Left lung (tissue), 4 donors: ENCODE measurements at regions not wholly inside any gene's neighbourhood (a gene's known extent, or its start where the extent isn't known, plus 50 kb on each side); places are given as distances from the start of the nearest gene placed in this dataset.
"Not testable (repeated sequence)": the region's sequence is repeated elsewhere in the genome, so short reads cannot be mapped to it uniquely, and the experiment has no call there.

Experiments
- ATAC-seq: fragments of 200-7000 bp; cut with Tn5 transposase; one replicate; pipeline ENCODE4 v1.9.1; 2020; ENCODE audit warnings: moderate library complexity
- DNase-seq, 4 donors: peaks; one replicate each; pipeline ENCODE4 v3.0.0-alpha.2; 2013 to 2020
- H3K27ac ChIP-seq, 2 donors: fragments of 200-600 bp; sonication (generic) in 1 of 2; one replicate each; pipeline versions ENCODE4 v1.5.0 to v1.8.0; 2020 to 2021
- H3K27me3 ChIP-seq, 2 donors: fragments of 200-600 bp; sonication (generic) in 1 of 2; one replicate each; pipeline versions ENCODE4 v1.5.0 to v1.8.0; 2020 to 2021
- H3K36me3 ChIP-seq, 2 donors: fragments of 200-600 bp; sonication (generic) in 1 of 2; one replicate each; pipeline versions ENCODE4 v1.5.0 to v1.8.0; 2020 to 2021
- H3K4me1 ChIP-seq, 2 donors: fragments of 200-600 bp; one replicate each; pipeline ENCODE4 v1.8.0; 2021
- H3K4me3 ChIP-seq, 2 donors: fragments of 200-600 bp; sonication (generic) in 1 of 2; one replicate each; pipeline versions ENCODE4 v1.5.0 to v1.8.0; 2020 to 2021; ENCODE audit warnings: mild to moderate bottlenecking in 1 of 2
- H3K9me3 ChIP-seq, 2 donors: fragments of 200-600 bp; sonication (generic) in 1 of 2; one replicate each; pipeline versions ENCODE4 v1.5.0 to v1.8.0; 2020 to 2021
- intact Hi-C, 2 donors: fragments of 100-400 bp; cut with DNase I; formaldehyde crosslinking; loops; one replicate each; pipeline versions ENCODE4 v1.11.2 to v1.14.2; 2022
- donor health status: DM: no; HTN: yes; CAD: no.
- donor health status: DM: no; HTN: no; CAD: no.

GRCh38 chr7:63555226-63555994 lies 443.2 kb upstream of the ZNF722 start:
- H3K27ac ChIP-seq, intact Hi-C loops, ATAC-seq, H3K4me1 ChIP-seq, H3K36me3 ChIP-seq, H3K4me3 ChIP-seq, H3K27me3 ChIP-seq: not testable (repeated sequence)
- peaks cover 0 to 19% of the 10 kb centered on the region in 2 donors for H3K9me3 ChIP-seq
- DNase-seq, result peak in 1 of 4 donors; percentile 58

DNA sequence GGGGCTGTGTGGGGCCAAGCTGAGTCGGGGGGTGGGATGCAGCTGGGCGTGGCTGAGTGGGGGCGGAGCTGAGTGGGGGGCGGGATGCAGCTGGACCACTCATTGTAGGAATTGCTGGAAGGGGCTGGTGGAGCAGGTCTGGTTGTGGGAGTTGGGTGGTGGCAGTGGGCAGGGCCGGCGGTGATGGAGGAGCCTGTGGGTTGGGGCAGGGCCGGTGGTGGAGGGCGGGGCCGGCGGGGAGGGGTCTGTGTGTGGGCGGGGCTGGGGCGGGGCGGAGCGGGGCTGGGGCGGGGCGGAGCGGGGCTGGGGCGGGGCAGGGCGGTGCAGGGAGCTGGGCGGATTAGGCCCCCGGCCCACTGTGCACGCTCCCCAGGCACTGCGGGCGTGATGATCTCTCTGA lies 442.4 kb upstream of the ZNF722 start:
- ATAC-seq, intact Hi-C loops, H3K36me3 ChIP-seq, H3K4me3 ChIP-seq, H3K27me3 ChIP-seq, H3K4me1 ChIP-seq, H3K27ac ChIP-seq: not testable (repeated sequence)
- H3K9me3 ChIP-seq, result peaks cover 0 to 24% of the 10 kb centered on the region in 2 donors
- peak in 1 of 4 donors; percentile 60 for DNase-seq

- H3K4me1 ChIP-seq, H3K4me3 ChIP-seq, intact Hi-C loops, H3K36me3 ChIP-seq, H3K27me3 ChIP-seq, H3K27ac ChIP-seq, ATAC-seq: not testable (repeated sequence)
- peaks cover 0 to 36% of the 10 kb centered on the region in 2 donors for H3K9me3 ChIP-seq
- DNase-seq, result peak in 1 of 4 donors; percentile 41
Measured at GRCh38 chr7:63559016-63559415, 439.6 kb upstream of the ZNF722 start.

GRCh38 chr7:63559826-63560465 lies 438.7 kb upstream of the ZNF722 start:
- H3K4me3 ChIP-seq, ATAC-seq, H3K4me1 ChIP-seq, intact Hi-C loops, H3K27me3 ChIP-seq, H3K36me3 ChIP-seq, H3K27ac ChIP-seq: not testable (repeated sequence)
- peak in 1 of 4 donors; percentile 64 for DNase-seq
- peaks cover 0 to 42% of the 10 kb centered on the region in 2 donors for H3K9me3 ChIP-seq

- H3K27ac ChIP-seq, ATAC-seq, intact Hi-C loops, H3K27me3 ChIP-seq, H3K4me1 ChIP-seq, DNase-seq, H3K4me3 ChIP-seq, H3K36me3 ChIP-seq: not testable (repeated sequence)
- peaks cover 0 to 57% of the 10 kb centered on the region in 2 donors for H3K9me3 ChIP-seq
Measured at GRCh38 chr7:63561911-63562310, 436.7 kb upstream of the ZNF722 start.

- H3K4me1 ChIP-seq, ATAC-seq, H3K27me3 ChIP-seq, H3K27ac ChIP-seq, H3K36me3 ChIP-seq, H3K4me3 ChIP-seq, intact Hi-C loops, DNase-seq: not testable (repeated sequence)
- H3K9me3 ChIP-seq, result peaks cover 0 to 60% of the 10 kb centered on the region in 2 donors
Measured at GRCh38 chr7:63562364-63563060, 436.1 kb upstream of the ZNF722 start.

GRCh38 chr7:63563151-63563940 lies 435.3 kb upstream of the ZNF722 start:
- DNase-seq, H3K27me3 ChIP-seq, H3K4me3 ChIP-seq, H3K36me3 ChIP-seq, intact Hi-C loops, H3K27ac ChIP-seq, H3K4me1 ChIP-seq, ATAC-seq: not testable (repeated sequence)
- H3K9me3 ChIP-seq, result peaks cover 0 to 62% of the 10 kb centered on the region in 2 donors

- H3K36me3 ChIP-seq, H3K27ac ChIP-seq, H3K27me3 ChIP-seq, H3K4me1 ChIP-seq, intact Hi-C loops, DNase-seq, H3K4me3 ChIP-seq, ATAC-seq: not testable (repeated sequence)
- H3K9me3 ChIP-seq, result peaks cover 0 to 61% of the 10 kb centered on the region in 2 donors
Measured at GRCh38 chr7:63564882-63565281, 433.8 kb upstream of the ZNF722 start.

DNA sequence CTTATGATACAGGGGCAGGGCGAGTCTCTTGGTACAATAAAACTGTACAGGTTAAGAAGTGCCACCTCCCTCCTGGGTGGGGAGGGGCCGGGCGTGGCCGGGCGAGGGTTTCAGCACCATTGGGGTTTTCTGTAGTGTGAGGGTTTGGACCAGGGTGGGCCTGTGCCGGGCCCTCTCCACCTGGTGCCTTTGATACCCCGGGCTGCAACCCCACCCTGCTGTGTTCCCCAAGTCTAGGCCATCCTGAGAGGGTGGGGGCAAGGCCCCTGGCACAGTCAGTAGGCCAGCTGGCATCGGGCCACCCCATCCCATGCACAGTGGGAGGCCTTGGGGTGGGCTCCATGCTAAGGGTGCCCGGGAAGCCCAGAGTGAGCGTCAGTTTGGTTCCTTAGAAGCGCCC lies 431.8 kb upstream of the ZNF722 start:
- ATAC-seq, H3K36me3 ChIP-seq, H3K27ac ChIP-seq, H3K4me3 ChIP-seq, H3K4me1 ChIP-seq, H3K27me3 ChIP-seq, intact Hi-C loops: not testable (repeated sequence)
- peaks cover 0 to 65% of the 10 kb centered on the region in 2 donors for H3K9me3 ChIP-seq
- DNase-seq, result peak in 1 of 4 donors; percentile 79

DNA sequence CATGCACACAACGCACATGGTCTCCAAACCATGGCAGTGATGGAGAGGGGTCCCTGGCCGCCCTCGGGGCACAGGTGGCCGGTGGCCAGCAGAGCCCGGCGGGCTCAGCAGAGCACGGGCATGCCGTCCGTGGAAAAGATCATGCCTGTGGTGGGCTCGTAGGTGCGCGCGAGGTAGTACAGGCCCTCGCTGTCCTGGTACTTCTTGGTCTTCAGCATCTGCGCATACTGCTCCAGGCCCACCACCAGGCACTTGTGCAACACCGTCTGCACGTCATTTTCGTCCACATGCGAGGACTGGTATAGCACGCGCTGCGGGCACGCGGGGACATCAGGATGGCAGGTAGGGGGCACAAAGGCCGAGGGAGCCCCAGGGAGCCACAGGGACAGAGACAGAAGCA lies 431.0 kb upstream of the ZNF722 start:
- H3K27ac ChIP-seq, H3K4me1 ChIP-seq, intact Hi-C loops, H3K4me3 ChIP-seq, H3K27me3 ChIP-seq, H3K36me3 ChIP-seq, ATAC-seq: not testable (repeated sequence)
- peak in 1 of 4 donors; percentile 78 for DNase-seq
- peaks cover 0 to 65% of the 10 kb centered on the region in 2 donors for H3K9me3 ChIP-seq

- H3K9me3 ChIP-seq, result peaks cover 0 to 67% of the 10 kb centered on the region in 2 donors
- intact Hi-C loops, result not testable (repeated sequence)
- peak in 1 of 4 donors; percentile 64 for DNase-seq
Measured at GRCh38 chr7:63568571-63569313, 429.9 kb upstream of the ZNF722 start.

More at GRCh38 chr7:63568571-63569313, 429.9 kb upstream of the ZNF722 start:
- ATAC-seq, H3K27me3 ChIP-seq, H3K4me3 ChIP-seq, H3K36me3 ChIP-seq, H3K4me1 ChIP-seq, H3K27ac ChIP-seq: not testable (repeated sequence)
